Frontal cortex (tissue), 3 donors: ENCODE measurements at regions not wholly inside any gene's neighbourhood (a gene's known extent, or its start where the extent isn't known, plus 50 kb on each side); places are given as distances from the start of the nearest gene placed in this dataset.
"Not testable (repeated sequence)": the region's sequence is repeated elsewhere in the genome, so short reads cannot be mapped to it uniquely, and the experiment has no call there.

Experiments used
- DNase-seq, 2 donors: peaks; one replicate each; pipeline ENCODE4 v3.0.0; 2012; ENCODE audit warnings: low spot score in 2 of 2
- FAIRE-seq: peaks from 2 replicates; lab custom pipeline; 2012; peaks lifted over from hg19 to GRCh38; lab: Jason Lieb, UNC
- donor health status: control.
- donor health status: control.
- donor health status: control.

DNA sequence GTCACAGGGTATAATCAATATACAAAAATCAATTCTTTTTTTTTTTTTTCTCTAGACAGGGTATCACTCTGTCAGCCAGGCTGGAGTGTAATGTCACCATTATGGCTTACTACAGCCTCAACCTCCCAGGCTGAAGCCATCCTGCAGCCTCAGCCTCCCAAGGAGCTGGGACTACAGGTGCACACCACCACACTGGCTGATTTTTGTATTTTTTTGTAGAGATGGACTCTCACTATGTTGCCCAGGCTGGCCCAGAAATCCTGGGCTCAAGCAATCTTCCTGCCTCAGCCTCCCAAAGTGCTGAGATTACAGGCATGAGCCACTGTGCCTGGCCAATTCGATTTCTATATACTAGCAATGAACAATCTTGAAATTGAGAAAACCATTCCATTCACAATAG lies 263.2 kb downstream of the GOLGA6L6 start:
- not testable (repeated sequence) for FAIRE-seq, DNase-seq

DNA sequence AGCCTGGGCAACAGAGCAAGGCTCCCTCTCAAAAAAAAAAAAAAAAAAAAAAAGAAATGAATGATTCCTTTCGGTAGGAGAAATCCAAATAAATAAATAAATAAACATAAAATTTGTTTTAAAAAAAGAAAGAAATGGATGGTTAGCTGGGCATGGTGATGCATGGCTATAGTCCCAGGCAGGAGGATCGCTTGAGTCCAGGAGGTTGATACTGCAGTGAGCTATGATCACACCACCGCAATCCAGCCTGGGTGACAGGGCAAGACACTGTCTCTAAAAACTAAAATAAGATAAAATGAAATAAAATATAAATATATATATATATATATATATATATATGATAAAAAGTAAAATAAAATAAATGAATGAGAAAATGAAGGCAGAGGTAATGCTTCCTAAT lies 264.1 kb downstream of the GOLGA6L6 start:
- not testable (repeated sequence) for DNase-seq

DNA sequence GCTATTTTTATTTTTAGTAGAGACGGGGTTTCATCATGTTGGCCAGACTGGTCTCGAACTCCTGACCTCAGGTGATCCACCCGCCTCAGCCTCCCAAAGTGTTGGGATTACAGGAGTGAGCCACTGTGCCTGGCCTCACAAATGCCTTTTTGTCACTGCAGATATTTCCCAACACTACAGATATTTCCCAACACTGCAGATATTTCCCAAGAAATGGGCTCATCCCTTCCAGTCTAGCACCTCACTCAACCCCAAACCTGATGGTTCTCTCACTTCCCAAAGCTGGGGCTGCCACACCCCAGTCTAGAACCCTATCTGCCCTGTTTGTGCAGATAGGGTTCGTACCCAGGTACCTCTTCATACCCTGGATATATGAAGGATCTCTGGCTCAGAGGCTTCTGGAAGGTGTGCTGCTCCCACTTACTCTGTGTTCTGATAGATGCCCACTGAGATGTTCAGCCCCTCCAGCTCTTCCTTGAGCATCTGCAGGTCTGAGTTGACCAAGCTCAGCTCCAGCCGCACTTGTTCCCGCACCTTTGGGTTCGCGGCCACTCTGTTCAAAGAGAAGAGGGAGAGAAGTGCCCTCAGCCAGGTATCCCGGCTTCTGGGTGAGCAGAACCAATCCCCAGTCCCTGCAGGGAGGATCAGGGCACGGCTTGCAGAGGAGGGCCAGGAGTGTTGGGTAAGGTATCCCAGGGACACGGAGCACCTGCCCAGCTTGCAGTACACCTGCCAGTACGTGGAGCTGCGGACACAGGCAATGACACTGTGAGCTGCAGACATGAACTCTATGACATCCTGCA lies 265.1 kb downstream of the GOLGA6L6 start:
- DNase-seq: peak in 1 of 2 donors; percentile 15
- not testable (repeated sequence) for FAIRE-seq

More for the DNA sequence above, 264.1 kb downstream of the GOLGA6L6 start:
- FAIRE-seq: not testable (repeated sequence)

DNA sequence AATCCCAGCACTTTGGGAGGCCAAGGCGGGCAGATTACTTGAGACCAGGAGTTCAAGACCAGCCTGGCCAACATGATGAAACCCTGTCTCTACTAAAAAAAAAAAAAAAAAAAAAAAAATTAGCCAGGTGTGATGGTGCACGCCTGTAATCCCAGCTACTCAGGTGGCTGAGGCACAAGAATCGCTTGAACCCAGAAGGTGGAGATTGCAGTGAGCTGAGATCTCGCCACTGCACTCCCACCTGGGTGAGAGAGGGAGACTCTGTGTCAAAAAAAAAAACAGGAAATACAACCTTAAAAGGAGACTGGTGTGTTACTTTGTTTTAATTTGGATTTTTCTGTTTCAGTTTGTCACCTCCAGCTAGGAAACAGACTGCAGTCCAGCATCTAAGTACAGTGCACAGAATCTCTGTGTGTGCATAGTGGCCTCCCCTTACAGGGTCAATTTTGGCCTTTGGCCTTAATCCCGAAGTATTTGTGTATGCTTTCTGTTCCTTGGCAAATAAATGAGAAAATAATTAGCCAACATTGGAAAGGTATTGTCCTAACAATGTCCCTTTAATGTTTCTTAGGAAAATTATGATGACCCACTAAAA lies 266.1 kb downstream of the GOLGA6L6 start:
- DNase-seq, FAIRE-seq: not testable (repeated sequence)

DNA sequence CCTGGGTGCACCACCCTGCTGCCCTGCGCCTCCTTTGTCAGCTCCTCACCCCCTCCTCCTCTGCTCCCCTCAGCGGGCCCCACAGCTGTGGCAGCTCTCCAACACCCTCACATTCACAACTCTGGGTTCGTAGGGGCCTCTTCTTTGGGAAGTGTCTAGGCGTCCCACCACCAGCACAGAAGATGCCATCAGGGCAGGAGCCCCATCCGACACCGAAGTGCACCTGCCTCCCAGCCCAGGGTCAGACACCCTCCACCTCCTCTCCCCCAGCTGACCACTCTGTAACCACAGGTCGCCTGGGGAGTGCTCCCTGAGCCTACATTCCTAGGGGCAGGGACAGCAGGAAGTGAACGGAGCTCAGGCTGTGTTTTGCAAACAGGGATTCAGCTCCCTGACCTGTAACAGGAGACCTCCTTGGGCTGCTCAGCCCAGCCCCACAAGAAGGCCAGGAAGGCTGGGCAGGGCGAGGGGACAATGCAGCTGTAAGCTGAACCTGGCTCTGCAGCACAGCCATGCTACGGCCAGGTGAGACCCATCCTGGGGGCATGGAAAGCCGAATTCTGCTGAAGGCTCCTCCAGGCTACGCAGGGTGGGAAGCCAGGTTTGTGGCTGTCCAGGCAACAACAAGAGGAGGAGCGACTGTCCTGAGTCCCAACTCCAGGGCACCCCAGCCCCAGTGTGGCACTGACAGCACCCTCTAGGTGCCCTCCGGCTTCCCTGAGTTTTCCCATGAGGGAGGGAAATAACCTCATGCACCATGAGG lies 269.0 kb downstream of the GOLGA6L6 start:
- DNase-seq (peak in 1 of 2 donors; percentile 14), FAIRE-seq (no peak)

DNA sequence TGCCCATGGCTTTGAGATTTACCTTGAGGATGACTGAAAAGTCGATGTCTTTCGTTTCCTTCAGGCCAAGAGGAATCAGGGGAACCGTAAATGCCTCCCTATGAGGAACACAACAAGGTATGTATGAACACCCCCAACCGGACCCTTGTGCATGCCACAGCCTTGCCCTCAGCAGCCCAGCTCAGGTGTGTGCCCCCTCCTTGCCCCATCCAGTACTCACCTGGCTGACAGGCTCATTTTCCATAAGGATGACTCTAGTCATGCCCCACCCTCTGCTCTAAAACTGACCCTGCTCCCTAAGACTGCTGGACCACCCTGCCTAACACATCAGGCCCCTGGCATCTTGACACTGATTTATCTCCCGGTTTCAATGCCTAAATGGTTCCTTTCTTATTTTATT lies 270.0 kb downstream of the GOLGA6L6 start:
- FAIRE-seq (no peak), DNase-seq (peak in 1 of 2 donors; percentile 10)

DNA sequence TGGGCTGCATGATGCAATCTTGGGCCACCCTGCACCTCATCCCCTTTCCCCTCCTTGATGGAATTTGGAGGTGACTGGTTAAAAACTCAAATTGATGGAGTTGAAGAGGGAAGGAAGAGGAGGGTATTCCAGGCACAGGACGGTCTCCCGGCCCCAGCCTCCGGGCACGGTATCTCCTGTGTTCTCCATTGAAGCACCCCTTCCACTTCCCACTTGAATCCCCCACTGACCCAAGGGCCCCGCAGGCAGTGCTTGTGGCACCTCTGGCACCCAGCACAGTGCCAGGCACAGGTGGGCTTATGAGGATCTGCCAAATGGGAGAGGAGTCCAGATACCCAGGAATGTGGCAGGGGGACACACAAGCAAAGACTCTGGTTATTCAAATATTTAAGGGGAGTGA lies 271.6 kb downstream of the GOLGA6L6 start:
- FAIRE-seq, DNase-seq: not testable (repeated sequence)

DNA sequence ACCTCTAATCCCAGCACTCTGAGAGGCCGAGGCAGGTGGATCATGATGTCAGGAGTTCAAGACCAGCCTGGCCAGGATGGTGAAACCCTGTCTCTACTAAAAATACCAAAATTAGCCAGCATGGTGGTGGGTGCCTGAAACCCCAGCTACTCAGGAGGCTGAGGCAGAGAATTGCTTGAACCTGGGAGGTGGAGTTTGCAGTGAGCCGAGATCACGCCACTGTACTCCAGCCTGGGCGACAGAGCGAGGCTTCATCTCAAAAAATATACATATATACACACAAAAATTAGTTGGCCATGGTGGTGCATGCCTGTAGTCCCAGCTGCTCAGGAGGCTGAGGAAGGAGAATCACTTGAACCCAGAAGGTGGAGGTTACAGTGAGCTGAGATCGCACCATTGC lies 273.6 kb downstream of the GOLGA6L6 start:
- FAIRE-seq, DNase-seq: not testable (repeated sequence)

DNA sequence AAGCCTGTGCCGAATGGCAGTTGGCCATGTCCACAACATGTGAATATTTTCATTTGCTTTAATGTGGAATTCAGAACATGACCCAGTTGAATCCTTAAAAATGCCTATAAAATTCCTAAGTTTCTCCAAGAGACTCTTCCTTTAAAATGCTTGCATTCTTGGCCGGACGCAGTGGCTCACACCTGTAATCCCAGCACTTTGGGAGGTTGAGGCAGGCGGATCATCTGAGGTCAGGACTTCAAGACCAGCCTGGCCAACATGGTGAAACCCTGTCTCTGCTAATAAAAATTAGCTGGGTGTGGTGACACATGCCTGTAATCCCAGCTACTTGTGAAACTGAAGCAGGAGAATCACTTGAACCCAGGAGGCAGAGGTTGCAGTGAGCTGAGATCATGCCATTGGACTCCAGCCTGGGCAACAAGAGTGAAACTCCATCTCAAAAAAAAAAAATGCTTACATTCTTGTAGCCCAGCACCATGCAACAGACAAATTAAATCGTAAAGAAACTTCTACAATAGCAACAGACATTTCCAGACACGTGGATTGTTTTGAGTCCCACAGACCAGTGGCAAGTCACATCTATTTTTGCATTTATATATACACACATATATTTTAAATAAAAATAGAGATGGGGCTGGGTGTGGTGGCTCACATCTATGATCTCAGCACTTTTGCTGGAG lies 274.4 kb downstream of the GOLGA6L6 start:
- not testable (repeated sequence) for DNase-seq, FAIRE-seq

DNA sequence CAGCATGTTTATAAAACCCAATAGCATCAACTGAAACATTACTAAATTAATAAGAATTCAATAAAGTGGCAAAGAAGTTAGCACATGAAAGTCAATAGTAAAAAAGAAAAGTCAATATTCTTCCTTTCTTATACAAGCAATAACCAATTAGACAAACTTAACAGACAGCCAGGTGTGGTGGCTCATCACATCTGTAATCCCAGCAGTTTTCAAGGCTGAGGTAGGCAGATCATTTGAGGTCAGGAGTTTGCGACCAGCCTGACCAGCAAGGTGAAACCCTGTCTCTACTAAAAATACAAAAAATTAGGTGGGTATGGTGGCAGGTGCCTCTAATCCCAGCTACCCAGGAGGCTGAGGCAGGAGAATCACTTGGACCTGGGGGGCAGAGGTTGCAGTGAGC lies 275.9 kb downstream of the GOLGA6L6 start:
- not testable (repeated sequence) for FAIRE-seq, DNase-seq

DNA sequence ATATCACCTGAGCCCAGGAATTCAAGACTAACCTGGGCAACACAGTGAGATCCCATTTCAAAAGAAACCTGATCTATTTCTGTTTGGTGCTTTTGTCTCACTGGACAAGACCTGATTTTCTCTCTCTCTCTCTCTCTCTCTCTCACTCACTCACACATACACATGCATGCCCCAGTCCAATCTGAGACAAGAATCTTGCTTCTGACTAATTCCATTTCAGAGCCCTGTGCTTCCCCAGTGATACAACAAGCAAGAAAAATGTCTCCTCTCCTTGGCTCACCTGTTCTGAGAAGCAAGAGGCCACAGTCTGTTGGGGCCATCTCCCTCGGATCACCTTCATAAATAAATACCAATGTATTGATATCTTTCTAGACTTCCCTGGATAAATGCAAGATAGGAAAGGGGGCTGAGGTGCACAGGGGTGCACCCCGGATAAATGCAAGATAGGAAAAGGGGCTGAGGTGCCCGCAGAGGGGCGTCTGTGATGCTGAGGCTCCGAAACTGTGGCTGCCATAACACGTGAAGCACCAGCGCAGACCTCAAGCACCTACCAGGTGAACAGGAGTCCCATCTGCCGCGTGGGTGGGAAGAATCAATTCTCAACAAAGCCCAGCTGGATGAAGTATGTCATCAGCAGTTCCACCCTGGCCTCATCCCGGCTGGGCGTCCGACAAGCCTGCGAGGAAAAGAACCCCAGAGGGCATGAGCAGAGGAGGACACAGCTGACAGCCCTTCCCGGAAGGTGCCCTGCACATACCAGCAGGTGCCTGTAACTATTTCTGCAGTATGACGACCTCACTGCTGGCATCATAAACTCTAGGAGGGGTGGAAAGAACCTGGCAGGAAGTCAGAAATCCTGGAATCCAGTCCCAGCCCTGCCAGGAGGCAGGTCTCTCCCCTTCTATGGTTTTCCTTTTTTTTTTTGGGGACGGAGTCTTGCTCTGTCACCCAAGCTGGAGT lies 280.0 kb downstream of the GOLGA6L6 start:
- not testable (repeated sequence) for FAIRE-seq

DNA sequence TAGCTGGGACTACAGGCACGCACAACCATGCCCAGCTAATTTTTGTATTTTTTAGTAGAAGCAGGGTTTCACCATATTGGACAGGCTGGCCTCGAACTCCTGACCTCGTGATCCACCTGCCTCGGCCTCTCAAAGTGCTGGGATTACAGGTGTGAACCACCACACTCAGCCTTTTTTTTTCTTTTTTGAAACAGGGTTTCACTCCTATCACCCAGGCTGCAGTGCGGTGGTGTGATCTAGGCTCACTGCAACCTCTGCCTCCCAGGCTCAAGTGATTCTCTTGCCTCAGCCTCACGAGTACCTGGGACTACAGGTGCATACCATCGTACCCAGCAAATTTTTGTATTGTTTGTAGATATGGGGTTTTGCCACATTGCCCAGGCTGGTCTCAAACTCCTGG lies 280.9 kb downstream of the GOLGA6L6 start:
- FAIRE-seq, DNase-seq: not testable (repeated sequence)

More for the DNA sequence above, 280.0 kb downstream of the GOLGA6L6 start:
- not testable (repeated sequence) for DNase-seq

DNA sequence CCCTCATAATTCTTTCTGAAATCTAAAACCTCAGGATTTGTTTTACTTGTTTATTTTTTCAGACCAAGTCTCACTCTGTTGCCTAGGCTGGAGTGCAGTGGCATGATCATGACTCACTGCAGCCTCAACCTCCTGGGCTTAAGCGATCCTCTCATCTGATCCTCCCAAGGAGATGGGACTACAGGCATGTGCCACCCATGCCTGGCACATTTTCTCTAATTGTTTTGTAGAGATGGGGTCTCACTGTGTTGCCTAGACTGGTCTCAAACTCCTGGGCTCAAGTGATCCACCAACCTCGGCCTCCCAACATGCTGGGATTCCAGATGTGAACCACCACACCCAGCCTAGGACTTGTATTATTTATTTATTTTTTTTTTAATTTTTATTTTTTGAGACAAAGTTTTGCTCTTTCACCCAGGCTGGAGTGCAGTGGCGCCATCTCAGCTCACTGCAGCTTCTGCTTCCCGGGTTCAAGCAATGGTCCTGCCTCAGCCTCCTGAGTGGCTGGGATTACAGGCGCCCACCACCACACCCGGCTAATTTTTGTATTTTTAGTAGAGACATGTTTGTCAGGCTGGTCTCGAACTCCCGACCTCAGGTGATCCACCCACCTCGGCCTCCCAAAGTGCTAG lies 281.9 kb downstream of the GOLGA6L6 start:
- DNase-seq, FAIRE-seq: not testable (repeated sequence)

DNA sequence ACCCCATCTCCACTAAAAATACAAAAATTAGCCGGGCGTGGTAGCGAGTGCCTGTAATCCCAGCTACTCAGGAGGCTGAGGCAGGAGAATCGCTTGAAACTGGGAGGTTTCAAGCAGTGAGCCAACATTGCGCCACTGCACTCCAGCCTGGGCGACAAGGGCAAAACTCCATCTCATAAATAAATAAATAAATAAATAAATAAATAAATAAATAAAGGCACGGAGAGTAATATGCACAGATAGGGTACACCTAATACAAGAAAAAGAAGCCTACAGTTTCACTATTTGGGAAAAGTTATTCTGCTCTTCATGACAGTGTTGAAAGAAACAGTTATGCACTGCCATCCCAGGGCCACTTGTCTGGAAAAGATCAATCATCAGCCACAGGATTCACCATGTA lies 285.2 kb downstream of the GOLGA6L6 start:
- DNase-seq, FAIRE-seq: not testable (repeated sequence)

DNA sequence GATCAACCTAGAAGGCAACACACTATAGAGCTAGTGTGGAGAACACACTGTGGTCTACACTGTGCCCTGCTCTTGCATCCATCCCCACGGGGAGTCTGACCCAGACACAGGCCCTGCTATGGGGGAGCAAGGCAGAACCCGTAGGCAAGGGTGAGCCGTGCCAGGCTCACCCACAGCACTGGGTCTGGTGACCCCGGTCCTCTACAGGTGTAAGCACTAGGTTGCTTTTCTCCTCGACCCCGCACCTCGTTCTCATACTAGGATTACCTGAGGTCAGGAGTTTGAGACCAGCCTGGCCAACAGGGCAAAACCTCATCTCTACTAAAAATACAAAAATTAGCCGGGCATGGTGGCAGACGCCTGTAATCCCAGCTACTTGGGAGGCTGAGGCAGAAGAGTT lies 286.0 kb downstream of the GOLGA6L6 start:
- not testable (repeated sequence) for FAIRE-seq, DNase-seq

DNA sequence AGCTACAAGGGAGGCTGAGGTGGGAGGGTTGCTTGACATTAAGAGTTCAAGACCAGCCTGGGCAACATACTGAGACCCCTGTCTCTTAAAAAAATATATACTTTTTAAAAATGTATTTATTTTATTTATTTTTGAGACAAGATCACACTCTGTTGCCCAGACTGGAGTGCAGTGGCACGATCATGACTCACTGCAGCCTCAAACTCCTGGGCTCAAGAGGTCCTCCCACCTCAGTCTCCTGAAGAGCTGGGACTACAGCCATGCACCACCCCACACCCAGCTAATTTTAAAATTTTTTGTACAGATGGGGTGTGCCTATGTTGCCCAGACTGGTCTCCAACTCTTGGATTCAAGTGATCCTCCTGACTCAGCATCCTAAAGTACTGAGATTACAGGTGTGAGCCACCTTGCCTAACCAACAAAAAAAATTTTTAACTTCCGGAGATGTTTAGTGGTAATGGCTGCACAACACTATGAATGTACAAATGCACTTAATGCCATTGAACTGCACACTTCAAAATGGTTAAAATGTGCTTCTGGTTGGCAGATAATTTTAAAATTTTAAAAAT lies 288.5 kb downstream of the GOLGA6L6 start:
- peak; percentile 28 for FAIRE-seq
- DNase-seq: not testable (repeated sequence)

DNA sequence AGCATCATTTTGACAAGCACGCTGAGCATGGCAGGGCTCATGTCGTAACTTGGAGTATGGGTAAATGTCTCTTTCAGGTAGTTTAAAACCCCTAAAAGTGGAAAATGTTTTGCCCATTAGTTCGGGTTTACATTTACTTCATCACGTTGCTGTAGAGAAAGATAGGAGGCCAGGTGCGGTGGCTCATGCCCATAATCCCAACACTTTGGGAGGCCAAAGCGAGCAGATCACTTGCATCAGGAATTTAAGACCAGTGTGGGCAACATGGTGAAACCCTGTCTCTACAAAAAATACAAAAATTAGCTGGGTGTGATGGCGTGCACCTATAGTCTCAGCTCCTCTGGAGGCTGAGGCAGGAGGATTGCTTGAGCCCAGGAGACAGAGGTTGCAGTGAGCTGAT lies 289.6 kb downstream of the GOLGA6L6 start:
- DNase-seq, FAIRE-seq: not testable (repeated sequence)
